ENCODE measurements at regions not wholly inside any gene's neighbourhood (a gene's known extent, or its start where the extent isn't known, plus 50 kb on each side); places are given as distances from the start of the nearest gene placed in this dataset.

GRCh38 chr12:94748726-94749421 is 98.5 kb upstream of the TMCC3 start:
- TF ChIP-seq CTCF (IDR thresholded peaks at IDR 0.05) = no peak
- no peak for TF ChIP-seq POLR2A (IDR thresholded peaks at IDR 0.05)
